ENCODE measurements at regions not wholly inside any gene's neighbourhood (a gene's known extent, or its start where the extent isn't known, plus 50 kb on each side); places are given as distances from the start of the nearest gene placed in this dataset.

DNA sequence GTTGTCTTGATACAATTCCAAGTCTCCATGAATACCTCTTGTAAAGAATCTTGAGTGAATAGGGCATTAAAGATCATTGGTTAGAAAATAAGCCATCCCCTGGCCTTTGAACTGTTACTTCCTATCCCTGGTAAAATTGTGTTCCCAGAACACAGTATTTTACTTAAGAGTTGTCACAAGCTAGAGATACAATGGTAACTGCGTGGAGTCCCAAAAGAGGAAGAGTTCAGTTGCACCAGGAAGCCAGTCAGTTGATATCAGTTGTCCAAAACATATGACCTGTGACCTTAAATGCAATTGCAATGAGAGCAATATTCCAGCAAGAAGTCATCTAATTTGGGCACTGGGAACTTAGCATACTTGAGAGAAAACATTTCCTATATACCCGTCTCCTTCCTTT lies 117.3 kb downstream of the NEDD1 start:
- H3K9me3 ChIP-seq (ENCODE audit: low read depth, low read length, poor library complexity, severe bottlenecking) = no peaks in the 10 kb centered on the region
- no peak for DNase-seq (ENCODE audit: low spot score)
- H3K4me1 ChIP-seq (ENCODE audit: insufficient read depth, low read length, poor library complexity, severe bottlenecking) = no peaks in the 10 kb centered on the region
- intact Hi-C loops (cut with micrococcal nuclease; ENCODE audit: unreplicated experiment) = no loop called here
- no TSS peak for BruUV-seq (replicated peaks)
- H3K27me3 ChIP-seq (replicated peaks; ENCODE audit: insufficient read depth, low read depth, low read length, poor library complexity) = peaks cover 40% of the 10 kb centered on the region
- ChIA-PET POLR2A (ENCODE audit: low non-redundant PET) (no interaction called here), CTCF (no interaction called here)
- TF ChIP-seq EZH2 (IDR thresholded peaks at IDR 0.05; ENCODE audit: borderline replicate concordance, low read depth, low read length, poor library complexity, severe bottlenecking) = no peak
- no peak overlapping the region for H3K4me3 ChIP-seq (ENCODE audit: low read depth, low read length, poor library complexity, severe bottlenecking)
- H3K27ac ChIP-seq (ENCODE audit: low read depth, low read length, poor library complexity, severe bottlenecking) = no peak overlapping the region
- no peaks in the 10 kb centered on the region for H3K36me3 ChIP-seq (ENCODE audit: insufficient read depth, low read length, poor library complexity, severe bottlenecking)

- intact Hi-C loops (cut with micrococcal nuclease; ENCODE audit: unreplicated experiment) = no loop called here
- POLR2A ChIA-PET (ENCODE audit: low non-redundant PET) = no interaction called here
- Histone ChIP-seq H3K9me3 (ENCODE audit: low read depth, low read length, poor library complexity, severe bottlenecking) (no peaks in the 10 kb centered on the region), H3K27me3 (replicated peaks; ENCODE audit: insufficient read depth, low read depth, low read length, poor library complexity) (peaks cover 18% of the 10 kb centered on the region), H3K4me1 (ENCODE audit: insufficient read depth, low read length, poor library complexity, severe bottlenecking) (no peaks in the 10 kb centered on the region), H3K36me3 (ENCODE audit: insufficient read depth, low read length, poor library complexity, severe bottlenecking) (no peaks in the 10 kb centered on the region), H3K27ac (ENCODE audit: low read depth, low read length, poor library complexity, severe bottlenecking) (no peak overlapping the region), H3K4me3 (ENCODE audit: low read depth, low read length, poor library complexity, severe bottlenecking) (no peak overlapping the region)
- CTCF ChIA-PET = no interaction called here
- DNase-seq (ENCODE audit: low spot score) = no peak
- no peak for TF ChIP-seq EZH2 (IDR thresholded peaks at IDR 0.05; ENCODE audit: borderline replicate concordance, low read depth, low read length, poor library complexity, severe bottlenecking)
- TF ChIP-seq, protein P1, sequence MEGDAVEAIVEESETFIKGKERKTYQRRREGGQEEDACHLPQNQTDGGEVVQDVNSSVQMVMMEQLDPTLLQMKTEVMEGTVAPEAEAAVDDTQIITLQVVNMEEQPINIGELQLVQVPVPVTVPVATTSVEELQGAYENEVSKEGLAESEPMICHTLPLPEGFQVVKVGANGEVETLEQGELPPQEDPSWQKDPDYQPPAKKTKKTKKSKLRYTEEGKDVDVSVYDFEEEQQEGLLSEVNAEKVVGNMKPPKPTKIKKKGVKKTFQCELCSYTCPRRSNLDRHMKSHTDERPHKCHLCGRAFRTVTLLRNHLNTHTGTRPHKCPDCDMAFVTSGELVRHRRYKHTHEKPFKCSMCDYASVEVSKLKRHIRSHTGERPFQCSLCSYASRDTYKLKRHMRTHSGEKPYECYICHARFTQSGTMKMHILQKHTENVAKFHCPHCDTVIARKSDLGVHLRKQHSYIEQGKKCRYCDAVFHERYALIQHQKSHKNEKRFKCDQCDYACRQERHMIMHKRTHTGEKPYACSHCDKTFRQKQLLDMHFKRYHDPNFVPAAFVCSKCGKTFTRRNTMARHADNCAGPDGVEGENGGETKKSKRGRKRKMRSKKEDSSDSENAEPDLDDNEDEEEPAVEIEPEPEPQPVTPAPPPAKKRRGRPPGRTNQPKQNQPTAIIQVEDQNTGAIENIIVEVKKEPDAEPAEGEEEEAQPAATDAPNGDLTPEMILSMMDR (conservative IDR thresholded peaks at IDR 0.05; ENCODE audit: low read depth, low read length) = no peak
- no TSS peak for BruUV-seq (replicated peaks)
These were observed 119.8 kb downstream of the NEDD1 start for GRCh38 chr12:97026901-97027300.

- ChIA-PET POLR2A (ENCODE audit: low non-redundant PET) (no interaction called here), CTCF (no interaction called here)
- H3K27ac ChIP-seq (ENCODE audit: low read depth, low read length, poor library complexity, severe bottlenecking) = no peak overlapping the region
- H3K36me3 ChIP-seq (ENCODE audit: insufficient read depth, low read length, poor library complexity, severe bottlenecking) = no peaks in the 10 kb centered on the region
- no peaks in the 10 kb centered on the region for H3K9me3 ChIP-seq (ENCODE audit: low read depth, low read length, poor library complexity, severe bottlenecking)
- TF ChIP-seq, protein P1 (conservative IDR thresholded peaks at IDR 0.05; ENCODE audit: low read depth, low read length) = no peak
- TF ChIP-seq EZH2 (IDR thresholded peaks at IDR 0.05; ENCODE audit: borderline replicate concordance, low read depth, low read length, poor library complexity, severe bottlenecking) = no peak
- DNase-seq (ENCODE audit: low spot score) = no peak
- peaks cover 17% of the 10 kb centered on the region for H3K27me3 ChIP-seq (replicated peaks; ENCODE audit: insufficient read depth, low read depth, low read length, poor library complexity)
- no peak overlapping the region for H3K4me3 ChIP-seq (ENCODE audit: low read depth, low read length, poor library complexity, severe bottlenecking)
- no peaks in the 10 kb centered on the region for H3K4me1 ChIP-seq (ENCODE audit: insufficient read depth, low read length, poor library complexity, severe bottlenecking)
- intact Hi-C loops (cut with micrococcal nuclease; ENCODE audit: unreplicated experiment) = no loop called here
- BruUV-seq (replicated peaks) = no TSS peak
These were observed 120.4 kb downstream of the NEDD1 start for GRCh38 chr12:97027482-97027881.

GRCh38 chr12:97038131-97038530 lies 131.1 kb downstream of the NEDD1 start:
- H3K4me3 ChIP-seq (ENCODE audit: low read depth, low read length, poor library complexity, severe bottlenecking) = no peak overlapping the region
- no peak overlapping the region for H3K27ac ChIP-seq (ENCODE audit: low read depth, low read length, poor library complexity, severe bottlenecking)
- intact Hi-C loops (cut with micrococcal nuclease; ENCODE audit: unreplicated experiment) = no loop called here
- H3K27me3 ChIP-seq (replicated peaks; ENCODE audit: insufficient read depth, low read depth, low read length, poor library complexity) = no peaks in the 10 kb centered on the region
- TF ChIP-seq, protein P1 (conservative IDR thresholded peaks at IDR 0.05; ENCODE audit: low read depth, low read length) = no peak
- no peak for TF ChIP-seq EZH2 (IDR thresholded peaks at IDR 0.05; ENCODE audit: borderline replicate concordance, low read depth, low read length, poor library complexity, severe bottlenecking)
- ChIA-PET CTCF (no interaction called here), POLR2A (ENCODE audit: low non-redundant PET) (no interaction called here)
- no peaks in the 10 kb centered on the region for H3K36me3 ChIP-seq (ENCODE audit: insufficient read depth, low read length, poor library complexity, severe bottlenecking)
- H3K4me1 ChIP-seq (ENCODE audit: insufficient read depth, low read length, poor library complexity, severe bottlenecking) = no peaks in the 10 kb centered on the region
- no TSS peak for BruUV-seq (replicated peaks)
- no peak for DNase-seq (ENCODE audit: low spot score)
- no peaks in the 10 kb centered on the region for H3K9me3 ChIP-seq (ENCODE audit: low read depth, low read length, poor library complexity, severe bottlenecking)

All from A673 (cell line).